HFF-Myc (cell line): ENCODE measurements at regions not wholly inside any gene's neighbourhood (a gene's known extent, or its start where the extent isn't known, plus 50 kb on each side); places are given as distances from the start of the nearest gene placed in this dataset.

Source experiments
- DNase-seq: peaks from one replicate; pipeline ENCODE4 v3.0.0-alpha.2; 2011; ENCODE audit warnings: low read depth; ENCODE audit errors: extremely low read depth
- H3K4me3 ChIP-seq: replicated peaks from 2 replicates; pipeline ENCODE4 v1.5.1; 2011; ENCODE audit warnings: low read depth, mild to moderate bottlenecking, control low read depth, low read length
- TF ChIP-seq, protein P1 (sequence below): IDR thresholded peaks from 2 replicates; pipeline ENCODE4 v1.5.1; 2012; ENCODE audit warnings: mild to moderate bottlenecking, low read depth, low read length, control low read depth; ENCODE audit errors: missing control alignments

DNA sequence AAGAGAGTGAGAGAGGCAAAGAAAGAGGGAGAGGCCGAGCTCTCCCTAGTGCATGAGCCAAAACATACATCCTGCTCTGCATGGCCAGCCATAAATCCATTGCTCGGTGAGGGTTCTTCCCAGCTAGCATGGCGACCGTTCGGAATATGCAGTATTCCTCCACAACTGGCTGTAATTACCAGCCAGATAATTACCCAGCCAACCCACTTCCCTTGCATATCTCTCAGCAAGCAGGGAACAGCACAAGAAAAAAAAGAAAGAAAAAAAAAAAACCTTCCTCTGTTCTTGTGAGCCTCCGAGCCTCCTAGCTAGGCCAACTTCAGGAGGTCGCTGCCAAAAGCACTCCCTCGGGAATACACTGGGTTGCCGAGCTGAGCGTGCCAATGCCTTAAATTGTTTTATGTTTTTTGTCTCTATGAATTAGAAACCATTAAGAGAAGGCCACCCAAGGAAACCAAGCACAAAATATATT lies 567.9 kb downstream of the MED13L start:
- TF ChIP-seq, protein P1, sequence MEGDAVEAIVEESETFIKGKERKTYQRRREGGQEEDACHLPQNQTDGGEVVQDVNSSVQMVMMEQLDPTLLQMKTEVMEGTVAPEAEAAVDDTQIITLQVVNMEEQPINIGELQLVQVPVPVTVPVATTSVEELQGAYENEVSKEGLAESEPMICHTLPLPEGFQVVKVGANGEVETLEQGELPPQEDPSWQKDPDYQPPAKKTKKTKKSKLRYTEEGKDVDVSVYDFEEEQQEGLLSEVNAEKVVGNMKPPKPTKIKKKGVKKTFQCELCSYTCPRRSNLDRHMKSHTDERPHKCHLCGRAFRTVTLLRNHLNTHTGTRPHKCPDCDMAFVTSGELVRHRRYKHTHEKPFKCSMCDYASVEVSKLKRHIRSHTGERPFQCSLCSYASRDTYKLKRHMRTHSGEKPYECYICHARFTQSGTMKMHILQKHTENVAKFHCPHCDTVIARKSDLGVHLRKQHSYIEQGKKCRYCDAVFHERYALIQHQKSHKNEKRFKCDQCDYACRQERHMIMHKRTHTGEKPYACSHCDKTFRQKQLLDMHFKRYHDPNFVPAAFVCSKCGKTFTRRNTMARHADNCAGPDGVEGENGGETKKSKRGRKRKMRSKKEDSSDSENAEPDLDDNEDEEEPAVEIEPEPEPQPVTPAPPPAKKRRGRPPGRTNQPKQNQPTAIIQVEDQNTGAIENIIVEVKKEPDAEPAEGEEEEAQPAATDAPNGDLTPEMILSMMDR: no peak
- H3K4me3 ChIP-seq: no peak overlapping the region
- DNase-seq: no peak

DNA sequence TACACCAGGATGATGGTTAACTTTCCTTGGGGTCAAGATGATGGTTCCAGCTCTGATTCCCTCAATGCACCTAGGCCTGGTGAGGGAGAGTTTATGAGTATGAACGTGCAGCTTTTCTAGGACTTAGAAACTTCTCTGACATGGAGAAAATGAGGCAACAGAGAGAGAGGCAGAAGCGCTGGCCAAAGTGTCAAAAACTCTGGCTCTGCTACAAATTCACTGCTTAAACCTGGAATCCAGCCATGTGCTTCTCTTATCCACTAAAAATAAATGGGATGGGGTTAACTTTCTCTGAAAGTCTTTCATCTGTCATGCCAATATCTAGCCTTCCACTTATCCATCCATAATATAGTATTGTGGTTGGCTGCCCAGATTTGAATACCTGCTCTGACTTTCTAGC lies 568.7 kb downstream of the MED13L start:
- DNase-seq: no peak
- TF ChIP-seq, protein P1: no peak
- H3K4me3 ChIP-seq: no peak overlapping the region

DNA sequence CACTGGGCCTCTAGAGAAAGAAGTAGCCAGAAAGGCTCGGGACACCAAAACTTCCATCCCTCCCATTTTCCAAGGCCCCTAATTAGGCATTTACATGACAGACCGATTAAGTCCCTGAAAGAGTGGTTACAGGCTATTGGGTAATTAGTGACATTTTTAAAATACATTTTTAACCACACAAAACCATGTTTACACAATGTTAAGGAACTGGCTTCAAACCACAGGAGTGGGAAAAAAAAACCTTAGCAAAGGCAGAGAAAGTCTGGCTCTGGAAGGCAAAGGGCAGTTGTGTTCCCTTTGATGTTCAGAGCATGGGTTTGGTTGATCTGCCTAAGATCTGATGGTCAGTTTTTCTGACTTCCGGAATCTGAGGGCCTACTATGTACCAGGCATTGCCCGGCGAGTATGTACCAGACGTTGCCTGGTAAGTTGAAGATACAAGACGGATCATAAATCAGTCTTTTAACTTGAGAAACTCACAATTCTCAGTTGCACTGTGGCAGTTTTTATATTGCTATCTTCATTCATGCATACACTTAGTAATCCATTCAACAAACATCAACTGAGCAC lies 576.5 kb downstream of the MED13L start:
- DNase-seq: no peak
- no peak overlapping the region for H3K4me3 ChIP-seq
- TF ChIP-seq, protein P1: no peak

DNA sequence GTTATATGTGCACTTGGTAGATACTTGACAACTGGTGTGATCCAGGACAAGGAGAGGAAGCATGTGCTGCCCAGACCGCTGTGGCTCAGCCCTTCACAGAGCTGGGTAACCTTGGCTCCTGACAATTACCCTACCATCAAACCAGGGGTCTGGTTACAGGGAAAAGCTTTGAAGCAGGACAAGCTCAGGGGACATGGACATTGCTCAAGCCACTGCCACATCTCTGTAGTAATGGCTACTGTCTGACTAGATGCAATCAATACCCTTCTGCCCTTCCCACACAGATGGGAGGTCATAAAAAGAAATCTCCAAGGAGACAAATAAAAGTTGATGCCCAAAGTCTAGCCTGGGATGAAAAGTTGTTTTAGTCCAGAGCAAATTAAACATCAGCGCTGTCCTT lies 577.4 kb downstream of the MED13L start:
- TF ChIP-seq, protein P1: no peak
- no peak overlapping the region for H3K4me3 ChIP-seq
- no peak for DNase-seq

DNA sequence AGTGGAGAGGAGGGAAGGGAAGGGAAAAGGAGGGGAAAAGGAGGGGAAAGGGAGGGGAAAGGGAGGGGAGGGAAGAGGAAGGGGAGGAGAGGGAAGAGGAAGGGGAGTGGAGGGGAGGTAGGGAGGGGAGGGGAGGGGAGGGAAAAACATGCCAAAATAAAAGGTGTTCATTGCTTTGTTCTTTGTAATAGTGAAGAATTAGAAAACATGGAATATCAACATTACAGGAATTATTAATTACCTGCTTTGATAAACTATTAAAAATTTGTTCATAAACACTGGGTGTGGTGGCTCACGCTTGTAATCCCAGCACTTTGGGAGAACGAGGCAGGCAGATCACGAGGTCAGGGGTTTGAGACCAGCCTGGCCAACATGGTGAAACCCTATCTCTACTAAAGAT lies 579.2 kb downstream of the MED13L start:
- no peak for DNase-seq
- TF ChIP-seq, protein P1: no peak
- no peak overlapping the region for H3K4me3 ChIP-seq

DNA sequence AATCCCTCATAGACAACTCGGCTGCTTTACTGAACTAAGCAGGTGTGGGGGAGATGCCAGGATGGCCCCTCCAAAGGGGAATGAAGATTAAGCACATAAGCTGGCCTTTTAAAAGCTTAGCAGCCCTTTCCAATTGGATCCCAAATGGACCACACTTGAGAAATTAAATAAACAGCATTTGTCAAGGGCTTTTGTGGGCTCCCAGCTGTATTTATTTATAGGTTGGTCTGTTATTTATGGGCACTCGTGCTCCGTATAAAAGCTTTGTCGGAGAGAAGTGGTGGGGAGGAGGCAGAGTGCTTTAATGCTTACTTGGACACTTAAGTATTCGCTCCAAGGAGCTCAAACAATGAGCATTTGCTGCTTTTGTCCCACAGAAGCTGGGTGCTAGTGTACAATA lies 580.2 kb downstream of the MED13L start:
- H3K4me3 ChIP-seq: no peak overlapping the region
- TF ChIP-seq, protein P1: no peak
- no peak for DNase-seq

DNA sequence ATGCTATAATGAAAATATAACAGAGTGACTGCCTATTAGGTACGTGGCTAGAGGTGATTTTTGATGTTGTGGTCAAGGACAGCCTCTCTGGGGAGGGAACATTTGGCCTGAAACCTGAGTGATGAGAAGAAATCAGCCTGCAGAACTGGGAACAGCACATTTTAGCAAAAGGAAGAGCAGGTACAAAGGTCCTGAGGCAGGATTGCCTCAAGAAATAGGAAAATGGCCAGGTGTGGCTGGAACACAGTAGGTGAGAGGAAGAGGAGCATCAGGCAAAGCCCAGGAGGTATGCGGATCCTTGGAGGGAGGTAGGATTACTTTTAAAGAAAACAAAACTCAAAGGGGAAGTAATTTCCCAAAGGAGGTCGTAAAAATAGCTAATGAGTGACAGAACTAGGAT lies 582.9 kb downstream of the MED13L start:
- DNase-seq: no peak
- TF ChIP-seq, protein P1: no peak

More for the DNA sequence above, 582.9 kb downstream of the MED13L start:
- no peak overlapping the region for H3K4me3 ChIP-seq
